ENCODE measurements at regions not wholly inside any gene's neighbourhood (a gene's known extent, or its start where the extent isn't known, plus 50 kb on each side); places are given as distances from the start of the nearest gene placed in this dataset.

- DNase-seq: no peak
Observed at GRCh38 chr9:82668689-82669199, 394.2 kb downstream of the RASEF start.

GRCh38 chr9:82670000-82670399 is 392.9 kb downstream of the RASEF start:
- no peak for DNase-seq

GRCh38 chr9:82670726-82671125 is 392.2 kb downstream of the RASEF start:
- DNase-seq: no peak

GRCh38 chr9:82673201-82673600 is 389.7 kb downstream of the RASEF start:
- no peak for DNase-seq

GRCh38 chr9:82673919-82674318 is 389.0 kb downstream of the RASEF start:
- DNase-seq: no peak

GRCh38 chr9:82675102-82675501 is 387.8 kb downstream of the RASEF start:
- no peak for DNase-seq

GRCh38 chr9:82675605-82676004 is 387.3 kb downstream of the RASEF start:
- no peak for DNase-seq

GRCh38 chr9:82677086-82677485 is 385.9 kb downstream of the RASEF start:
- no peak for DNase-seq

GRCh38 chr9:82679472-82679871 is 383.5 kb downstream of the RASEF start:
- no peak for DNase-seq

- no peak for DNase-seq
Observed at GRCh38 chr9:82680179-82680935, 382.6 kb downstream of the RASEF start.

GRCh38 chr9:82681809-82682208 is 381.1 kb downstream of the RASEF start:
- DNase-seq: no peak

- DNase-seq: no peak
Observed at GRCh38 chr9:82682431-82682830, 380.5 kb downstream of the RASEF start.

- DNase-seq: no peak
Observed at GRCh38 chr9:82695704-82696103, 367.2 kb downstream of the RASEF start.

- DNase-seq: no peak
Observed at GRCh38 chr9:82706786-82707185, 356.2 kb downstream of the RASEF start.

GRCh38 chr9:82716821-82717220 is 346.1 kb downstream of the RASEF start:
- no peak for DNase-seq

- no peak for DNase-seq
Observed at GRCh38 chr9:82720515-82720914, 342.4 kb downstream of the RASEF start.

GRCh38 chr9:82721593-82721992 is 341.3 kb downstream of the RASEF start:
- DNase-seq: no peak

GRCh38 chr9:82722051-82722450 is 340.9 kb downstream of the RASEF start:
- no peak for DNase-seq

- no peak for DNase-seq
Observed at GRCh38 chr9:82722561-82722960, 340.4 kb downstream of the RASEF start.

- no peak for DNase-seq
Observed at GRCh38 chr9:82726424-82727276, 336.3 kb downstream of the RASEF start.

- DNase-seq: no peak
Observed at GRCh38 chr9:82729141-82729540, 333.8 kb downstream of the RASEF start.

- DNase-seq: no peak
Observed at GRCh38 chr9:82729991-82730589, 332.9 kb downstream of the RASEF start.

GRCh38 chr9:82732928-82733327 is 330.0 kb downstream of the RASEF start:
- DNase-seq: no peak
